GM19328 (cell line): ENCODE measurements at regions not wholly inside any gene's neighbourhood (a gene's known extent, or its start where the extent isn't known, plus 50 kb on each side); places are given as distances from the start of the nearest gene placed in this dataset.

Experiments
- ATAC-seq: cut with Tn5 transposase; IDR thresholded peaks from one replicate; pipeline ENCODE4 v1.9.1; 2021; ENCODE audit warnings: mild to moderate bottlenecking, moderate library complexity; ENCODE audit not compliant: unreplicated experiment

GRCh38 chr1:182295697-182296096 is 95.9 kb downstream of the GLUL start:
- no peak for ATAC-seq

DNA sequence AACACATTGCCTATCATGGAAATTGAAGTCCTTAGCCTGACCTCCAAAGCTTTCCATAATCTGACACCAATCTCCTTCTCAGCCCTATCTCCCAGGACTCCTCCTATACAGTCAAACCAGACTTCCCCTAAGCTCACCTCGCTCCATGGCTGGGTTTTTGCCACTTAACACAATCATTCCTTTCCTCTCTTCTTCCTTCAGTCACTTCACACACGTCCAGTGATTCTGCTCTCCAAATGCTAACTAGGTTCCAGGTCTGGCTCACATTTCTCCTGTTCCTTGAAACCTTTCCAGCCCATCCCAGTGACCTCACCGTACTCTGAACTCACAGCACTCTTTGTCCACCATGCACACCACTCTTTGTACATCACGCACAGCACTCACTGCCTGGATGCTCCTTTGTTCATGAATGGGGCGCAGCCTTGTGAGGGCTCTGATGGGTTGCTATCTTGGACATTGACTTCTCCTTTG is 98.4 kb downstream of the GLUL start:
- no peak for ATAC-seq

DNA sequence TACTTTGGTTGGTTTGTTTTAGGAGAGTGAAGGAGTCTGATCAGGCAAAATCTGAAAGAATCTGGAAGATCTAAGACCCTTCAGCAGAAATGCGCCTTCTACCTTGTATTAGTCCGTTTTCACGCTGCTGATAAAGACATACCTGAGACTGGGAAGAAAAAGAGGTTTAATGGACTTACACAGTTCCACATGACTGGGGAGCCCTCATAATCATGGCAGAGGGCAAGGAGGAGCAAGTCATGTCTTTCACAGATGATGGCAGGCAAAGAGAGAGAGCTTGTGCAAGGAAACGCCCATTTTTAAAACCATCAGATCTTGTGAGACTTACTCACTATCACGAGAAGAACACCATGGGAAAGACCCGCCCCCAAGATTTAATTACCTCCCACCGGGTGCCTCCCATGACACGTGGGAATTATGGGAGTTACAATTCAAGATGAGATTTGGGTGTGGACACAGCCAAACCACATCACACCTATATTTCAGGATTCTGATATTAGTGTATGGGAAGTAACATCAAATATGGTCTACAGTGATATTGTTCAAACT is 99.3 kb downstream of the GLUL start:
- no peak for ATAC-seq

DNA sequence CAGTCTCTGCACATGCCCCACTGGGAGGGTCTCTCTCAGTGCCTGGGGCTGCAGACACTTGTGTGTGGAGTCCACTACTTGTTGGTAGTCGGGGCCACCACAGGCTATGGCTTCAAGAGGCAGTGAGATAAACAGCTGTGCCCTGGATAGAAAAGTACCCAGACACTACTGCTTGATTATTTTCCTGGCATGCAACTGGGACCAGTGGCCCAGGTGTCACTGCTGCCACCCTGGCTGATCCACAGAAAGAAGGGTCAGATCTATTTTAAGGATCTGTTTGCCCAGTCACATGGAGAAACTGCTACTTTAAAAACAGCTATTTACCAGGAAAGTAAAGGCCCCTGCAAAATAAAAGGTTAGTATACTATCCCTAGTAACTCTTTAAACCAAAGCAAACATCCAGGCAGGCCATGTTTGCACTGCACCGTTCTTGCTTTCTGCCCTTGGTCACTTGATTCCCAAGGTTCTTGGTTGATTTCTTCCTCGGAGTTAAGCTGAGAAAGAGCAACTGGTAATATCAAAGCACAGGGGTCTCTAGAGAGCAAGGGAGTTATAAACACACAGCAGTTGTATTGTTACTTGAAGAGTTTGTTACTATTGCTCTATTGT is 99.9 kb downstream of the GLUL start:
- ATAC-seq = no peak

GRCh38 chr1:182288749-182289604 is 102.6 kb downstream of the GLUL start:
- no peak for ATAC-seq

DNA sequence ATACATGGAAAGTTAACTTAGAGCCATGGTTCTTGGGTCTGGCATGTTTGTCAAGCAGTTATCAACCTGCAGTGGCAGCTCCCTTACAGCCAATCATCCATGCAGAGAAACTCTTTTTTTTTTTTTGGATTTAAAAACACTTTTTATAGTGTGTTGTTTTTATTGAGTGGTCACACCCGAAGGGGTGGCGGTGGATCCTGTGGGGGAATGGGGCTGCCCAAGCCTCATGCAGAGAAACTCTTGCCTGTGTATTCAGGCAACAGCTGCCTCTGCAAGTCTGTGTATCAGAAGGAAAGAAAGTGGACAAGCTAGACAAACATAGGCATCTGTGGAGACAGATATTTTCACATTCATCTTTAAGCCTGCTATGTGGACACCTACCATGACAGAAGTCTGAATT is 104.8 kb downstream of the GLUL start:
- ATAC-seq = no peak

DNA sequence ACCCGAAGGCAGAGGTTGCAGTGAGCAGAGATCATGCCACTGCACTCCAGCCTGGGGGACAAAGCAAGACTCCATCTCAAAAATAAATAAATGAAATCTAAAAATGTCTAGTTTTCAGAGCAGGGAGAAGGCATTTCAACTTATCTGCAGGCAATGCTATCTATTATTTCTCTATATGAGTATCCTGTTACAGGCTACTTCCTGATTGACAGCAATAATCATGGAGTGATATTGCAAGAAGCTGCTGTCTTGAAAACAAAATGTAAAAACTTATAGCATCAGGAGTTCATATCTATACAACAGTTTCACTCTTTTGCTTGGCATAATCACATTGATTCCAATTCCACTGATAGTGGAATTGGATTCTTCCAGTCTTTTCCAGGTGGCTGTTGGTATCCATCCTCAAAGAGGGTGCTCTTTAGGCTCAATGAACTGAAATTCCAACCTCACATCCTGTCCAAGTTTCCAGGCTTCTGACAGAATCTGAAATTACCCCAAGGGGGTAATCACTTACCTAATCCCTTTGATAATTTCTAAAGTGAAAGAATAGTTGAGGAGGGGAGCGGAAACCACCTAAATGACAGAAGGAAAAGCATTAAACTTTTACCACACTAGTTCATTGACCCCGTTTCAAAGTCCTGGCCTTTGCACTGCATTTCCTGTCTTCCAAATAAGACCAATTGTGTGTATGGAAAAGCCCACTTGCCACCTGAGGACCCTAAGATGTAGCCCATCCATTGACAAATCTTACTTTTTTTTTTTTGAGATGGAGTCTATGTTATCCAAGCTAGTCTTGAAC is 107.6 kb downstream of the GLUL start:
- no peak for ATAC-seq

DNA sequence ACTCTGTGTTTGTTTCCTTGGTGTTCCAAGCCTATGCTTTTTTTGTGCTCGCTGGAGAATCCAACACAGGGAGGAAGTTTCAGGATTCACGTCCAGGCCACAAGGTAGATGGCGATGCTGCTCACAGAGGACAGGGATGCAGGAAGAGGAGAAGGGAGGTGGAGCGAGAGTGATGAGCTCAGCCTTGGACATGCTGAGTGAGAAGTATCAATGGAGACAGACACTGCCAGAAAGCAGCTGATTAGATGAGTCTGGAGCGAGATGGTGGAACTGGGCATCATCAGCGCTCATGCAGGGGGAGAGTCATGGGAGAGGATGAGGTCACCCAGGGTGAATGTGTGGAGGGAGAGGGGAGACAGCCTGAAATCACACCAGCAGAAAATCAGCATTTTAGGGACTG is 110.0 kb downstream of the GLUL start:
- no peak for ATAC-seq

DNA sequence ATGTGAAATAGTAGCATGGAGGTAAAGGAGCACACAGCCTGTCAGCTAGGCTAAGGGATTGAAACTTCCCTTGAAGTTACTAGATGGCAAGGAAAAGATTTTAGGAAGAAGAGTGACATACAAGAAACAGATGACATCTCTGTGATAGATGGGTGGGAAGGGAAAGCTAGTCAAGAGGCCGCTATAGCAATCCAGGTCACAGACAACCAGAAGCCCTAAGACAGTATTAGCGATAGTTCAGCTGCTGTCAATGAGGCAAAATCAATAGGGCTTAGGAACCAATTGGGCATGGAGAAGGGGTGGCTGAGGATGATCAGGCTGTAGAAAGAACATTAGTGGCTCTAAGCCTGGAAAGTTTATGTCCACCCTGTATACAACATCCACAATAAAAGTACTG is 111.1 kb downstream of the GLUL start:
- no peak for ATAC-seq

GRCh38 chr1:182279724-182280503 is 111.7 kb downstream of the GLUL start:
- no peak for ATAC-seq

DNA sequence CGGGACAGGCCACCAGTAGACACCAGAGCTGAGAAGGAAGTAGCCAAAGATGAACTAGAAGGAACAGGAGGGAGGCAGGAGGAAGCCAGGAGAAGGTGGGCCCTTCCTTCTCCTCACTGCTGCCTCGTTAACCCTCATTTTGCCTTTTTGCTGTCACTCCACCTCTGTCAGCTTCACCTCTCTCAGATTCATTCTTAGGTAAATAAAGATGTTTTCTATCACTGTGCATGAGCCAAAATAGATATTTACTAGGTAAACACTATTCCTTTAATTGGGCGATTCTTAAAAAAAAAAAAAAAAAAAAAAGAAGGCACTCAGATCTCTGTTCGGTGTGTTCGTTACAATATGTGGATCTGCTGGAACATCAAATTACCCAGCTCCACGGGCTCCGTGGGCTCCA is 112.3 kb downstream of the GLUL start:
- ATAC-seq = no peak

- no peak for ATAC-seq
Observed at GRCh38 chr1:182278144-182279054, 113.2 kb downstream of the GLUL start.

- ATAC-seq = no peak
Observed at GRCh38 chr1:182275271-182275670, 116.3 kb downstream of the GLUL start.

- ATAC-seq = no peak
Observed at GRCh38 chr1:182274618-182275017, 117.0 kb downstream of the GLUL start.

DNA sequence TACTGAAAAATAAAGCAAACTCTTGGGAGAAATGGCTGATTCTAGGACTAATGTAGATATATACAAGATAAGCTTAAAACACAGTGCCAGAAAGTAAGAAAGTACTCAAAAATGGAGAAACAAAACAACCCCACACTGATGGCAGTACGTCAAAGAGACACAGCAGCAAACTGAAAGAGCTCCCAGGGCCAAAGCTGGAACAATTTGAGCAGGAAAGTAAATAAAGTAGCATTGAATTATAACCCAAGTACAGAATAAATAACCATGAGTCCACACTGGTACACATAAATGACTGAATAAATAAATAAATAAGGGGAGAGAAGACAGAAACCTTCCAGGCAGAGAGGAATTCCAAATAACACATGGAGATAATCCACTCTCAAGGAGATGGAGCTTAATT is 120.9 kb downstream of the GLUL start:
- ATAC-seq = no peak

- ATAC-seq = no peak
Observed at GRCh38 chr1:182269097-182269496, 122.5 kb downstream of the GLUL start.

- no peak for ATAC-seq
Observed at GRCh38 chr1:182268669-182269068, 122.9 kb downstream of the GLUL start.

DNA sequence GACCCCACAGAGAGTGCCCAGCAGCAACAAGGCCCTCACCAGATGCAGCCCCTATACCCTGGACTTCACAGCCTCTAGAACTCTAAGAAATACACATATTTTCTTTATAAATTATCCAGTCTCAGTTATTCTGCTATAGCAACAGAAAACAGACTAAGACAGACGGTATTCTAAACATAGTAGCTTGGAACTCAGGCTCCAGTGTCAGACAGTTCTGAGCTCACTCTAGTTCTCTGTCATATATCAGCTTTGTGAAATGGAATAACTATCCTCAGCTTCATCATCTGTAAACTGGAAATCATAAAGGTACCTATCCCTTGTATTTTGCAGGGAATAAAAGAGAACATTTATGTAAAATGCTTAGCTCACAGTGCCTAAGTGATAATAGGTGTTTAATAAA is 127.4 kb downstream of the GLUL start:
- ATAC-seq = no peak

DNA sequence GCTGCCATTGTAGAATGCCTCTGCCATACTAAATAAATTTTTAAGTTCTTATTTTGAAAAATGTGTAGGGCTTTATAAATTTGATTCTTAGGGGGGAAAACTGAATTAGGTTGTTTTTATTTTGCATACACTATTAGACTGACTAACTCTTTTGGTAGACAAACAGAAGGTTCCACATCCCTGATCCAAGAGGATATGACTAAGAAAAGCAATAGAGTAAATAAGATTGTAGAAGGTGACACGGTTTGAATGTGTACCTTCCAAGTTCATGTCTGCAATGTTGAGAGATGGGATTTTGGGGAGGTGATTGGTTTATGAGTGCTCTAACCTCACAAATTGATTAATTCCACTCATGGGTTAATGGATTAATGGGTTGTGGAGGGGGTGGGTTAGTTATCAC is 127.9 kb downstream of the GLUL start:
- ATAC-seq = no peak

DNA sequence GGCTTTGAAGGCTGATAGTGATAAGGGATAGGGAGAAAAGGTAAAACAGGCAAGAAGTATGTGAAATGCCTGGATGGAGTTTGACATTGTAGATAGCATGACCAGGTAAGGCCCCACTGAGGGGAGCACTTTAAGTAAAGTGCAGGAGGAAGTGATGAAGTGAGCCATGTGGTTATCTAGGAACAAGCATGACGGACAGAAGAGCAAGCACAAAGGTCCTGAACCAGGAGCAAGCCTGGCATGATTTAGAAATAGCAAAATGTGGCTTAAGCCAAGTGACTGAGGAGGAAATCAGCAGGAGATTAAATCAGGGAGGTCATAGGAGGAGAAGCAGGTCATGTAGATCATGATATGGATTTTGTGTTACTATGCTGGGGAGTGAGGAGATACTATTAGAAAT is 129.2 kb downstream of the GLUL start:
- no peak for ATAC-seq
